HG02981 (cell line): ENCODE measurements at regions not wholly inside any gene's neighbourhood (a gene's known extent, or its start where the extent isn't known, plus 50 kb on each side); places are given as distances from the start of the nearest gene placed in this dataset.
"Not testable (repeated sequence)": the region's sequence is repeated elsewhere in the genome, so short reads cannot be mapped to it uniquely, and the experiment has no call there.

Source experiments
- ATAC-seq: cut with Tn5 transposase; IDR thresholded peaks from one replicate; pipeline ENCODE4 v1.9.1; 2021; ENCODE audit warnings: mild to moderate bottlenecking, moderate library complexity; ENCODE audit not compliant: unreplicated experiment

- no peak for ATAC-seq
Observed at GRCh38 chr12:60630796-60631195, 1035.0 kb downstream of the SLC16A7 start.

- ATAC-seq = no peak
Observed at GRCh38 chr12:60644076-60644475, 1048.2 kb downstream of the SLC16A7 start.

- no peak for ATAC-seq
Observed at GRCh38 chr12:60666895-60667294, 1071.1 kb downstream of the SLC16A7 start.

- no peak for ATAC-seq
Observed at GRCh38 chr12:60672949-60673348, 1077.1 kb downstream of the SLC16A7 start.

- no peak for ATAC-seq
Observed at GRCh38 chr12:60684988-60685655, 1089.3 kb downstream of the SLC16A7 start.

- ATAC-seq = no peak
Observed at GRCh38 chr12:60689137-60689536, 1093.3 kb downstream of the SLC16A7 start.

- ATAC-seq = no peak
Observed at GRCh38 chr12:60693019-60693626, 1097.3 kb downstream of the SLC16A7 start.

GRCh38 chr12:60704171-60704914 lies 1108.5 kb downstream of the SLC16A7 start:
- no peak for ATAC-seq

- no peak for ATAC-seq
Observed at GRCh38 chr12:60710246-60710645, 1114.4 kb downstream of the SLC16A7 start.

- ATAC-seq = no peak
Observed at GRCh38 chr12:60714141-60714900, 1118.5 kb downstream of the SLC16A7 start.

- no peak for ATAC-seq
Observed at GRCh38 chr12:60724475-60724874, 1128.6 kb downstream of the SLC16A7 start.

GRCh38 chr12:60724984-60725383 lies 1129.2 kb downstream of the SLC16A7 start:
- no peak for ATAC-seq

- ATAC-seq = peak; percentile 75
Observed at GRCh38 chr12:60752589-60752988, 1156.8 kb downstream of the SLC16A7 start.

GRCh38 chr12:60758224-60758623 lies 1162.4 kb downstream of the SLC16A7 start:
- no peak for ATAC-seq

GRCh38 chr12:60760965-60761364 lies 1165.1 kb downstream of the SLC16A7 start:
- ATAC-seq = no peak

- not testable (repeated sequence) for ATAC-seq
Observed at GRCh38 chr12:60801166-60801565, 1205.3 kb downstream of the SLC16A7 start.

GRCh38 chr12:60803147-60803546 lies 1207.3 kb downstream of the SLC16A7 start:
- ATAC-seq = no peak

- no peak for ATAC-seq
Observed at GRCh38 chr12:60805364-60805763, 1209.5 kb downstream of the SLC16A7 start.

GRCh38 chr12:60819794-60820193 lies 1224.0 kb downstream of the SLC16A7 start:
- no peak for ATAC-seq

GRCh38 chr12:60822580-60822979 lies 1226.8 kb downstream of the SLC16A7 start:
- ATAC-seq = no peak

GRCh38 chr12:60830381-60830780 lies 1234.6 kb downstream of the SLC16A7 start:
- ATAC-seq = no peak
